Cardiac muscle cell (in vitro differentiated cells and primary cell): ENCODE measurements at regions not wholly inside any gene's neighbourhood (a gene's known extent, or its start where the extent isn't known, plus 50 kb on each side); places are given as distances from the start of the nearest gene placed in this dataset.

Experiments used
- DNase-seq, 2 donors: peaks; one replicate each; pipeline versions ENCODE4 v3.0.0 to v3.0.0-alpha.2; 2010 to 2017; ENCODE audit warnings: low read depth in 1 of 2, low spot score in 1 of 2
- H3K27ac ChIP-seq: fragments of 200-600 bp; sonication (generic); 2 replicates; pipeline ENCODE4 v1.5.1; 2016
- H3K27me3 ChIP-seq: fragments of 200-600 bp; sonication (generic); 2 replicates; pipeline ENCODE4 v1.6.0; 2016; ENCODE audit warnings: control low read depth
- H3K36me3 ChIP-seq: fragments of 200-600 bp; sonication (generic); 2 replicates; pipeline ENCODE4 v1.5.1; 2016; ENCODE audit warnings: control low read depth
- H3K4me1 ChIP-seq: fragments of 200-600 bp; sonication (generic); 2 replicates; pipeline ENCODE4 v1.8.1; 2017; ENCODE audit warnings: low read depth, mild to moderate bottlenecking, mixed run types
- H3K4me3 ChIP-seq: fragments of 200-600 bp; sonication (generic); 2 replicates; pipeline ENCODE4 v1.5.1; 2016; ENCODE audit warnings: mild to moderate bottlenecking
- H3K9me3 ChIP-seq: fragments of 200-600 bp; sonication (generic); 2 replicates; pipeline ENCODE4 v1.5.1; 2017; ENCODE audit warnings: low read depth, mild to moderate bottlenecking, control low read depth
- CTCF ChIP-seq: IDR thresholded peaks from 2 replicates; pipeline ENCODE4 v1.5.1; 2012; ENCODE audit warnings: low read depth, mild to moderate bottlenecking, low read length

- no peaks in the 10 kb centered on the region for H3K4me1 ChIP-seq
- no peak overlapping the region for H3K4me3 ChIP-seq
- H3K27ac ChIP-seq, result no peak overlapping the region
- H3K36me3 ChIP-seq, result no peaks in the 10 kb centered on the region
- H3K27me3 ChIP-seq, result no peaks in the 10 kb centered on the region
- H3K9me3 ChIP-seq, result no peaks in the 10 kb centered on the region
- no peak for DNase-seq
- TF ChIP-seq CTCF, result no peak
Observed at GRCh38 chr4:43822621-43823020, 626.0 kb downstream of the KCTD8 start.

- Histone ChIP-seq H3K9me3 (no peaks in the 10 kb centered on the region), H3K36me3 (no peaks in the 10 kb centered on the region), H3K27ac (no peak overlapping the region), H3K4me3 (no peak overlapping the region), H3K27me3 (no peaks in the 10 kb centered on the region), H3K4me1 (no peaks in the 10 kb centered on the region)
- no peak for DNase-seq
- TF ChIP-seq CTCF, result no peak
Observed at GRCh38 chr4:43835869-43836268, 612.7 kb downstream of the KCTD8 start.

GRCh38 chr4:43837171-43837570, 611.4 kb downstream of the KCTD8 start:
- DNase-seq, result no peak
- TF ChIP-seq CTCF, result no peak
- no peaks in the 10 kb centered on the region for H3K27me3 ChIP-seq
- no peaks in the 10 kb centered on the region for H3K4me1 ChIP-seq
- H3K36me3 ChIP-seq, result no peaks in the 10 kb centered on the region
- no peaks in the 10 kb centered on the region for H3K9me3 ChIP-seq
- H3K27ac ChIP-seq, result no peak overlapping the region
- no peak overlapping the region for H3K4me3 ChIP-seq

- no peaks in the 10 kb centered on the region for H3K4me1 ChIP-seq
- no peak for TF ChIP-seq CTCF
- no peak overlapping the region for H3K4me3 ChIP-seq
- H3K36me3 ChIP-seq, result no peaks in the 10 kb centered on the region
- H3K9me3 ChIP-seq, result no peaks in the 10 kb centered on the region
- no peak for DNase-seq
- H3K27me3 ChIP-seq, result no peaks in the 10 kb centered on the region
- H3K27ac ChIP-seq, result no peak overlapping the region
Observed at GRCh38 chr4:43837604-43838003, 611.0 kb downstream of the KCTD8 start.

- no peak overlapping the region for H3K27ac ChIP-seq
- no peak for DNase-seq
- no peak for TF ChIP-seq CTCF
- H3K9me3 ChIP-seq, result no peaks in the 10 kb centered on the region
- H3K36me3 ChIP-seq, result no peaks in the 10 kb centered on the region
- no peaks in the 10 kb centered on the region for H3K27me3 ChIP-seq
- H3K4me3 ChIP-seq, result no peak overlapping the region
- H3K4me1 ChIP-seq, result no peaks in the 10 kb centered on the region
Observed at GRCh38 chr4:43842594-43842993, 606.0 kb downstream of the KCTD8 start.

- no peaks in the 10 kb centered on the region for H3K27me3 ChIP-seq
- DNase-seq, result no peak
- TF ChIP-seq CTCF, result no peak
- H3K9me3 ChIP-seq, result no peaks in the 10 kb centered on the region
- no peaks in the 10 kb centered on the region for H3K4me1 ChIP-seq
- no peak overlapping the region for H3K4me3 ChIP-seq
- H3K36me3 ChIP-seq, result no peaks in the 10 kb centered on the region
- H3K27ac ChIP-seq, result no peak overlapping the region
Observed at GRCh38 chr4:43843501-43843900, 605.1 kb downstream of the KCTD8 start.
